Adipocyte (in vitro differentiated cells): ENCODE measurements at regions not wholly inside any gene's neighbourhood (a gene's known extent, or its start where the extent isn't known, plus 50 kb on each side); places are given as distances from the start of the nearest gene placed in this dataset.
"Not testable (repeated sequence)": the region's sequence is repeated elsewhere in the genome, so short reads cannot be mapped to it uniquely, and the experiment has no call there.

ENCODE experiments used
- DNase-seq: peaks from one replicate; pipeline ENCODE4 v3.0.0-alpha.2; 2015; ENCODE audit warnings: low read depth
- H3K27me3 ChIP-seq: replicated peaks from 2 replicates; pipeline ENCODE4 v1.7.0; 2013; ENCODE audit warnings: mild to moderate bottlenecking, low read length, moderate library complexity; ENCODE audit not compliant: control insufficient read depth, insufficient read depth
- H3K36me3 ChIP-seq: 2 replicates; pipeline ENCODE4 v1.7.0; 2013; ENCODE audit warnings: low read length, mild to moderate bottlenecking, moderate library complexity; ENCODE audit not compliant: control insufficient read depth, insufficient read depth, severe bottlenecking
- H3K4me1 ChIP-seq: 2 replicates; pipeline ENCODE4 v1.7.0; 2013; ENCODE audit warnings: mild to moderate bottlenecking, low read length, moderate library complexity; ENCODE audit not compliant: control insufficient read depth, insufficient read depth
- H3K4me3 ChIP-seq: 2 replicates; pipeline ENCODE4 v1.7.0; 2013; ENCODE audit warnings: mild to moderate bottlenecking, low read length, moderate library complexity
- H3K9ac ChIP-seq: 2 replicates; pipeline ENCODE4 v1.7.0; 2013; ENCODE audit warnings: mild to moderate bottlenecking, low read length, moderate library complexity
- H3K9me3 ChIP-seq: 2 replicates; pipeline ENCODE4 v1.7.0; 2013; ENCODE audit warnings: mild to moderate bottlenecking, low read length, moderate library complexity; ENCODE audit not compliant: control insufficient read depth

DNA sequence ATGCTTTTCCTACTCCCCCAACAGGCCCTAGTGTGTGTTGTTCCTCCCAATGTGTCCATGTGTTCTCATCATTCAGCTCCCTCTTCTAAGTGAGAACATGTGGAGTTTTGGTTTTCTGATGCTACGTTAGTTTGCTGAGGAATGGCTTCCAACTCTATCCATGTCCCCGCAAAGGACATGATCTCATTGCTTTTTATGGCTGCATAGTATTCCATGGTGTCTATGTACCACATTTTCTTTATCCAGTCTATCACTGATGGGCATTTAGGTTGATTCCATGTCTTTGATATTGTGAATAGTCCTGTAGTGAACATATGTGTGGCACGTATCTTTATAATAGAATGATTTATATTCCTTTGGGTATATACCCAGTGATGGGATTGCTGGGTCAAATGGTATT lies 72.5 kb upstream of the CCNY start:
- H3K36me3 ChIP-seq, H3K9me3 ChIP-seq, DNase-seq, H3K9ac ChIP-seq, H3K4me3 ChIP-seq, H3K27me3 ChIP-seq: not testable (repeated sequence)
- peaks cover 26% of the 10 kb centered on the region for H3K4me1 ChIP-seq

DNA sequence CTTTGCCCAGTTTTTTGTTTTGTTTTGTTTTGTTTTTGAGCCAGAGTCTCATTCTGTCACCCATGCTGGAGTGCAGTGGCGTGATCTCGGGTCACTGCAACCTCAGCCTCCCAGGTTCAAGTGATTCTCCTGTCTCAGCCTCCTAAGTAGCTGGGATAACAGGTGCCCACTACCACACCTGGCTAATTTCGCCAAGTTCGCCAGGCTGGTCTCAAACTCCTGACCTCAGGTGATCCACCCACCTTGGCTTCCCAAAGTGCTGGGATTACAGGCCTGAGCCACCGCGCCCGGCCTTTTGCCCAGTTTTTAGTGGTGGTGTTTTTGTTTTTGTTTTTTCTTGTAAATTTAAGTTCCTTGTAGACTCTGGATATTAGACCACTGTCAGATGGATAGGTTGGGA lies 71.7 kb upstream of the CCNY start:
- not testable (repeated sequence) for H3K36me3 ChIP-seq, H3K27me3 ChIP-seq, H3K4me3 ChIP-seq, H3K9me3 ChIP-seq, H3K9ac ChIP-seq, DNase-seq
- peaks cover 26% of the 10 kb centered on the region for H3K4me1 ChIP-seq

DNA sequence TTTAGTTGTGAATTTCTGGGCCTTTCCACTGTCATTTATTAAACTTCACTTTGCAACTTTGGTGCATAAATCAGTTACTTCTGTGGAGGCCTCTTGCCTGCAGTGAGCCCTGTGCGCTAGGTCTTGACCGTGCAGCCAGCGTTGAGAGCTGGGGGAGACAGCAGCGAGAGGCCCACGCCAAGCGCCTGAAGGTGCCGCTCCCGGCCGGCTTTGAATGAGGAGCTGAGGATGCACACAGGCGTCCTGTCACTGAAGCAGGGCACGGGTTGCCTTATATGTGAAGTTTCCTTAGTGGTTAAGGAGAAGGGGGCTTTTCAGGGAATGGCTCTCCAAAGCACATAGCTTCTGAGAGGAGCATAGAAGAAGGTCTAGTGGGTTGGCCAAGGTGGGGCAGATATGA lies 70.9 kb upstream of the CCNY start:
- Histone ChIP-seq H3K9me3 (no peaks in the 10 kb centered on the region), H3K4me1 (peaks cover 30% of the 10 kb centered on the region), H3K4me3 (no peak overlapping the region), H3K36me3 (no peaks in the 10 kb centered on the region), H3K9ac (no peak overlapping the region), H3K27me3 (no peaks in the 10 kb centered on the region)
- no peak for DNase-seq

- DNase-seq, result no peak
Observed at GRCh38 chr10:35268323-35268722, 68.0 kb upstream of the CCNY start.

DNA sequence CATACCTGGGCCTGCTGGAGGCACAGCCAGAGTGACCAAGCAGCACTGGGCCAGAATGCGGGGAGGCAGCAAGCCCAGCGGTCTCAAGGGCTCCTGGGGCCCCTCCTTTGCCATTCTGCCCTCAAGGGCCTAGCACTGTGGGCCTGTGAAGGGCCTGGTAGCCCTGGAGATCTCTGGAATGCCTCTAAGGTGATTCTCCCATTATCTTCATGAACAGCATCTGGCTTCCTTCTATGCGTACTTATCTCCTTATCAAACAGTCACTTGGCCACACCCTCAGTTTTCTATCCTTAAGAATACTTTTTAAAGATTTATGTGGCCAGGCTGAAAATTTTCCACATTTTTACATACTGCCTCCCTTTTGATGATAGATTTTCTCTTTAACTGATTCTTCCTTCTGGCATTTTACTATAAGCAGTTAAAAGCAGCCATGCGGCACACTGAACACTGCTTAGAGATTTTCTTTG lies 67.5 kb upstream of the CCNY start:
- H3K4me1 ChIP-seq, result peaks cover 33% of the 10 kb centered on the region
- no peaks in the 10 kb centered on the region for H3K36me3 ChIP-seq
- no peak overlapping the region for H3K9ac ChIP-seq
- no peaks in the 10 kb centered on the region for H3K9me3 ChIP-seq
- no peaks in the 10 kb centered on the region for H3K27me3 ChIP-seq
- no peak overlapping the region for H3K4me3 ChIP-seq
- DNase-seq, result peak; percentile 6

More at GRCh38 chr10:35268323-35268722, 68.0 kb upstream of the CCNY start:
- Histone ChIP-seq H3K36me3 (no peaks in the 10 kb centered on the region), H3K9me3 (no peaks in the 10 kb centered on the region), H3K4me1 (peaks cover 33% of the 10 kb centered on the region), H3K4me3 (no peak overlapping the region), H3K9ac (no peak overlapping the region), H3K27me3 (no peaks in the 10 kb centered on the region)

DNA sequence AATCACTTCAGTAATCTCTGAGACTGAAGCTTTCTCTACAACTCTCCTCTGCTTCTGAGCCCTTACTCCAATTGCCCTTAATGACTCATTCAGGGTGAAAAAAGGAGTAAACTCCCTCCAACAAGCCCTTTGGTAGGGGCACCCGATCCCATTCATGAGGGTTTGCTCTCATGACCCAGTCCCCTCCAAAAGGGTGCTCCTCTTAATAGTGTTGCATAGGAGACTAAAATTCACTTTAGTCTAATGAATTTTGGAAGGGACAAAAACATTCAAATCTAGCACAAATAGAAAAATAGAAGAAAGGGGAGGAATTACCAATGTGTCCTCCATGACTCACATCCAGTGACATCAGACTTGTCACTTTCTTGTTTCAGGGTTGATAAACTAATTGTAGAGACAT lies 66.2 kb upstream of the CCNY start:
- peaks cover 33% of the 10 kb centered on the region for H3K4me1 ChIP-seq
- H3K36me3 ChIP-seq, result no peaks in the 10 kb centered on the region
- H3K27me3 ChIP-seq, result no peaks in the 10 kb centered on the region
- no peaks in the 10 kb centered on the region for H3K9me3 ChIP-seq
- H3K9ac ChIP-seq, result no peak overlapping the region
- DNase-seq, result no peak
- no peak overlapping the region for H3K4me3 ChIP-seq

GRCh38 chr10:35271086-35271858 lies 65.0 kb upstream of the CCNY start:
- Histone ChIP-seq H3K4me1 (peaks cover 33% of the 10 kb centered on the region), H3K36me3 (no peaks in the 10 kb centered on the region), H3K4me3 (no peak overlapping the region), H3K9me3 (no peaks in the 10 kb centered on the region), H3K9ac (no peak overlapping the region), H3K27me3 (no peaks in the 10 kb centered on the region)
- DNase-seq, result no peak

- not testable (repeated sequence) for H3K27me3 ChIP-seq, H3K9me3 ChIP-seq, H3K4me3 ChIP-seq, DNase-seq, H3K36me3 ChIP-seq, H3K9ac ChIP-seq
- H3K4me1 ChIP-seq, result peaks cover 33% of the 10 kb centered on the region
Observed at GRCh38 chr10:35271859-35272165, 64.5 kb upstream of the CCNY start.

GRCh38 chr10:35272401-35272800 lies 63.9 kb upstream of the CCNY start:
- not testable (repeated sequence) for H3K4me3 ChIP-seq, H3K36me3 ChIP-seq, DNase-seq, H3K27me3 ChIP-seq, H3K9me3 ChIP-seq, H3K9ac ChIP-seq
- peaks cover 29% of the 10 kb centered on the region for H3K4me1 ChIP-seq

GRCh38 chr10:35273994-35274393 lies 62.3 kb upstream of the CCNY start:
- not testable (repeated sequence) for H3K4me3 ChIP-seq, H3K27me3 ChIP-seq
- H3K4me1 ChIP-seq, result peaks cover 15% of the 10 kb centered on the region

GRCh38 chr10:35274498-35275060 lies 61.7 kb upstream of the CCNY start:
- no peak for DNase-seq
- no peaks in the 10 kb centered on the region for H3K9me3 ChIP-seq
- H3K4me3 ChIP-seq, result no peak overlapping the region
- no peak overlapping the region for H3K9ac ChIP-seq
- H3K36me3 ChIP-seq, result no peaks in the 10 kb centered on the region
- H3K27me3 ChIP-seq, result no peaks in the 10 kb centered on the region
- peaks cover 15% of the 10 kb centered on the region for H3K4me1 ChIP-seq

More at GRCh38 chr10:35273994-35274393, 62.3 kb upstream of the CCNY start:
- not testable (repeated sequence) for H3K36me3 ChIP-seq, H3K9me3 ChIP-seq, DNase-seq, H3K9ac ChIP-seq

- H3K9ac ChIP-seq, result no peak overlapping the region
- no peaks in the 10 kb centered on the region for H3K4me1 ChIP-seq
- H3K4me3 ChIP-seq, result no peak overlapping the region
- DNase-seq, result no peak
- no peaks in the 10 kb centered on the region for H3K36me3 ChIP-seq
- H3K9me3 ChIP-seq, result peaks cover 10% of the 10 kb centered on the region
- H3K27me3 ChIP-seq, result no peaks in the 10 kb centered on the region
Observed at GRCh38 chr10:35276889-35277288, 59.4 kb upstream of the CCNY start.
